LNCaP clone FGC (cell line): ENCODE measurements at regions not wholly inside any gene's neighbourhood (a gene's known extent, or its start where the extent isn't known, plus 50 kb on each side); places are given as distances from the start of the nearest gene placed in this dataset.

Experiments used
- DNase-seq: peaks from one replicate; pipeline ENCODE4 v3.0.0-alpha.2; 2011; ENCODE audit warnings: low read depth
- H3K4me3 ChIP-seq: 2 replicates; pipeline ENCODE4 v1.5.1; 2011; ENCODE audit warnings: mild to moderate bottlenecking, low read depth, low read length, control low read depth
- TF ChIP-seq, protein P1 (sequence below): IDR thresholded peaks from 2 replicates; pipeline ENCODE4 v1.5.1; 2012; ENCODE audit warnings: mild to moderate bottlenecking; ENCODE audit not compliant: control insufficient read depth, insufficient read depth; ENCODE audit errors: extremely low read depth

DNA sequence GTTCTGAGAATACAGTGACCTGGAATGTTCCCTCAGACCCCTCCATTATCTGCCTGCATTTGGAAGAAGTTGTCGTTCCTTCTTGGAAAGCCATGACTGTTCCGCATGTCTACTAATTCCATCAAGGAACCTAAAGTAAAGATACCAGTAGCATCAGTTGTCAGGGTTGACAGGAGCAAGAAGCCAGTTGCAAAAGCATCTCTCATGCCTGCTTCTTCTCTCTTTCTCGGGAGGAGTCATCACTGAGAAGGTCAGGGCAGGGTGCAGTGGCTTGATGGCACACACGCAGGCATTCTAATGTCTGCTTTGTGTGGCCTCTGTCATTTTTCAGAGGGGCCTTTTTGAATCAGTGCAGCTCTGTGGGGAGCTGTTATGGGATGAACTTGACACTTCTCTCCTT lies 276.6 kb upstream of the TPM1 start:
- TF ChIP-seq, protein P1, sequence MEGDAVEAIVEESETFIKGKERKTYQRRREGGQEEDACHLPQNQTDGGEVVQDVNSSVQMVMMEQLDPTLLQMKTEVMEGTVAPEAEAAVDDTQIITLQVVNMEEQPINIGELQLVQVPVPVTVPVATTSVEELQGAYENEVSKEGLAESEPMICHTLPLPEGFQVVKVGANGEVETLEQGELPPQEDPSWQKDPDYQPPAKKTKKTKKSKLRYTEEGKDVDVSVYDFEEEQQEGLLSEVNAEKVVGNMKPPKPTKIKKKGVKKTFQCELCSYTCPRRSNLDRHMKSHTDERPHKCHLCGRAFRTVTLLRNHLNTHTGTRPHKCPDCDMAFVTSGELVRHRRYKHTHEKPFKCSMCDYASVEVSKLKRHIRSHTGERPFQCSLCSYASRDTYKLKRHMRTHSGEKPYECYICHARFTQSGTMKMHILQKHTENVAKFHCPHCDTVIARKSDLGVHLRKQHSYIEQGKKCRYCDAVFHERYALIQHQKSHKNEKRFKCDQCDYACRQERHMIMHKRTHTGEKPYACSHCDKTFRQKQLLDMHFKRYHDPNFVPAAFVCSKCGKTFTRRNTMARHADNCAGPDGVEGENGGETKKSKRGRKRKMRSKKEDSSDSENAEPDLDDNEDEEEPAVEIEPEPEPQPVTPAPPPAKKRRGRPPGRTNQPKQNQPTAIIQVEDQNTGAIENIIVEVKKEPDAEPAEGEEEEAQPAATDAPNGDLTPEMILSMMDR = no peak
- H3K4me3 ChIP-seq = no peak overlapping the region
- no peak for DNase-seq

GRCh38 chr15:62766599-62766998 lies 275.9 kb upstream of the TPM1 start:
- no peak overlapping the region for H3K4me3 ChIP-seq
- no peak for DNase-seq
- TF ChIP-seq, protein P1 = no peak

DNA sequence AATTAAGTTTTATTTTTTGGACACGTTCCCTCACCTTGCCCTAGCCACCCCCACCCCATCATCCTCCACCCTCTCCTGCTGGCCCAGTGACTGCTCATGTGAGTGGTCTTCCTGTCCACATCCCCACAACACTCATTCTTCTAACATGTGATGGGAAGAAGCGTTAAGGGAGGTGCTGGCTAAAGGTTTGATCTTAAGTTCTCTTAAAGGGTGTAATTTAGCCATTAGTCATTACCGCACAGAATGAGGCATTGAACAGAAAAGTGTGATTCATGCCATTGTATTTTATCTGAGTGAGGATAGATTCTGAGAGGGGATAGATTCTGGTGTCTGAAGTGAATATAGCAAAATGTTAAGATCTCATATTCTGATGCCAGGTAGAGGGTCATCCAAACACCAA lies 272.9 kb upstream of the TPM1 start:
- TF ChIP-seq, protein P1 = no peak
- DNase-seq = no peak
- no peak overlapping the region for H3K4me3 ChIP-seq

DNA sequence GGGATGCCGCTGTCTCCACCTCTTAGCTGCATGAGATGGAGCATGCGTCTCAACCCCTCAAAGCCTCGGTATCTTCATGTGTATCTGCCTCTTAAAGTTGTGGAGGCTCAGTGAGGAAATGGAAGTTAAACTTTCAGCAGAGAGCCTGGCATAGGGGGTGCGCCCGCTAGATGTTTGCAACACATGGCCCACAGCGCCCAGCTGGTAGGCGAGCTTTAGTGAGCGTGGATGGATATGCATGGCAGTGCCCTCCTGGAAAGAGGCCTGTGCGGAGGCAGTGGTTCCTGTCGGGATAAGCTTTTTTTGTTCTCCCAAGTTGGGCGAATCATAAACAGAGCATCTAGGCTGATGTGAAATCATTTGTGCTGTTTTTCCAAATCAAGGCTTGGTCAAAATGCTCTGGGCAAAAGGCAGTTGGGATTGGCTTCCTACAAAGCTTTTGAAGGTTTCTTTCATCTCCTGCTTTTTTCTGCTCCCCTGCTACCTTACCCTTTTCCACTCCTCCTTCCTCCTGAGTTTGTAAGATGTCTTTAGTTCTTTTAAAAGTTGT lies 272.4 kb upstream of the TPM1 start:
- TF ChIP-seq, protein P1 = no peak
- DNase-seq = no peak
- no peak overlapping the region for H3K4me3 ChIP-seq

GRCh38 chr15:62770752-62771151 lies 271.8 kb upstream of the TPM1 start:
- H3K4me3 ChIP-seq = no peak overlapping the region
- TF ChIP-seq, protein P1 = no peak
- DNase-seq = no peak

DNA sequence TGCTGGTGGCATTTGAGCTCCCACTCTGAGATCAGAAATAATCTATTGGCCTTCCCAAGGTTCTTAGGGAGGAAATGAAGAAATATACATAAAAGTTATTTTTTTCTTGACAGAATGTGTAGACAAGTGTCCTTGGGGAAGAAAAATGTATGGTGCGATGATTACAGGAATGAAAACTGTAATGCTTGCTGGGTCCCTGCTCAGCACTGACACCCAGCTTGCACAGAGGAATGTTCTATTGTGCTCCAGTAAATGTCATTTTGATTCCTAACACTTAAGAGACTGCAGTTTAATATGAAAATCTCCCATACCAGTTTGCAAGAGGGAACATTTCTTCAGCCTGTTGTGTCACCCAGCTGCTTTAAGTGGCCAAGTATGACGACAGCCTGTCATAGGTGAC lies 271.3 kb upstream of the TPM1 start:
- DNase-seq = no peak
- TF ChIP-seq, protein P1 = no peak
- no peak overlapping the region for H3K4me3 ChIP-seq

DNA sequence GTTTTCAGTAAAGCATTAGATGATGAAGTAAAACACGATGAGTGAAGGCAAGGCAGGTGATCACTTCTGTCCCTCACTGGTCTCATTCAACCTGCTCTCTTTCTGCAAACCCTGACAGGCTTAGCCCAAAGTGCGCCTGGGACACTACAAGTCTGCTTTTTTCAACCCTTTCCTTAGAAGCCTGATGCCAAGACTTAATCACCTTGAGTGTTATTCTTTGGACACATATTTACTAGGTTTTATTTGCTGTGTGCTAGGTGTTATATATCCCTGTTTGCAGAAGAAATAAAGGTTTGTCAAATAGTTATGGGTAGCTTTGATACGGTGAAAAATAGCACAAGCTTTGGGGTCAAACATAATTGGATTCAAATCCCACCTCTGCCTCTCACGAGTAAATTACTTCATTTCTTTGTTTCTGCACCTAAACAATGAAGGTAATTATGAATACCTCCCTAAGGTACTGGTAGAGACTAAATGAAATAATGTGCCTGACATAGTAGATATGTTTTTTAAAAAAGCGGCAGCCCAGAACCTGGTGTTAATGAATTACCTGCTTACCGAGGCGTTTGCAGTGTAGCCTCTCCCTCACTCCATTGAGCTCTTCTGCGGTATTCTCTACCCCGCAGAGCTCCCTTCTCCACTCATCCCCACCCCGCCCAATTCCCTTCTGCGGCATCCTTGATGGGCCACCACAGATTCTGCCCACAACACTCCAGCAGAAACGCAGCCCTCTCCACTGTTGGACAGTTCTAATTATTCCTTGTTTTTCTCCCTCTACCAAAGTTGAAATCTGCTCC lies 269.0 kb upstream of the TPM1 start:
- TF ChIP-seq, protein P1 = no peak
- H3K4me3 ChIP-seq = no peak overlapping the region
- no peak for DNase-seq
